Lung (tissue), 11 donors: ENCODE measurements at regions not wholly inside any gene's neighbourhood (a gene's known extent, or its start where the extent isn't known, plus 50 kb on each side); places are given as distances from the start of the nearest gene placed in this dataset.

Experiments
- ATAC-seq: fragments of 200-7000 bp; cut with Tn5 transposase; one replicate; pipeline ENCODE4 v1.9.1; 2020; ENCODE audit warnings: moderate number of reproducible peaks; ENCODE audit not compliant: insufficient read depth, low FRiP score
- DNase-seq, 3 donors: peaks; one replicate each; pipeline ENCODE4 v3.0.0-alpha.2; 2013 to 2017
- H3K27ac ChIP-seq, 2 donors: one replicate each; pipeline ENCODE4 v1.5.1; 2013; ENCODE audit warnings: mild to moderate bottlenecking in 2 of 2, moderate library complexity in 2 of 2, control low read depth in 1 of 2, inconsistent platforms in 1 of 2, low read depth in 1 of 2, low read length in 1 of 2
- H3K27me3 ChIP-seq, 3 donors: one replicate each; pipeline ENCODE4 v1.5.1; 2013; ENCODE audit warnings: low read length in 2 of 3; ENCODE audit not compliant: control insufficient read depth in 3 of 3, insufficient read depth in 3 of 3
- H3K36me3 ChIP-seq, 4 donors: one replicate each; pipeline ENCODE4 v1.5.1; 2013; ENCODE audit warnings: low read length in 4 of 4, mild to moderate bottlenecking in 1 of 4, moderate library complexity in 1 of 4; ENCODE audit not compliant: control insufficient read depth in 4 of 4, insufficient read depth in 4 of 4
- H3K4me1 ChIP-seq, 5 donors: one replicate each; pipeline ENCODE4 v1.5.1; 2013; ENCODE audit warnings: low read length in 5 of 5, mild to moderate bottlenecking in 2 of 5, moderate library complexity in 1 of 5; ENCODE audit not compliant: control insufficient read depth in 5 of 5, insufficient read depth in 5 of 5
- H3K4me3 ChIP-seq: one replicate; pipeline ENCODE4 v1.5.1; 2013; ENCODE audit warnings: mild to moderate bottlenecking, control low read depth, moderate library complexity
- H3K9ac ChIP-seq, 2 donors: one replicate each; pipeline ENCODE4 v1.5.1; 2013; ENCODE audit warnings: low read length in 2 of 2, control low read depth in 1 of 2; ENCODE audit not compliant: insufficient read depth in 1 of 2
- H3K9me3 ChIP-seq, 4 donors: one replicate each; pipeline ENCODE4 v1.5.1; 2013; ENCODE audit warnings: low read length in 3 of 4, mild to moderate bottlenecking in 1 of 4, moderate library complexity in 1 of 4; ENCODE audit not compliant: control insufficient read depth in 4 of 4, insufficient read depth in 3 of 4
- WGBS, 2 donors: extraction: QIAGEN DNeasy Blood & Tissue Kit; methylation state at CpG; one replicate each; pipeline ENCODE4 v1.1.7; 2013; 5-methylcytosine and 5-hydroxymethylcytosine counted together
- TF ChIP-seq, protein P1 (sequence below): IDR thresholded peaks from 2 replicates; pipeline ENCODE4 v1.5.1; 2012; ENCODE audit warnings: mild to moderate bottlenecking; ENCODE audit errors: control extremely low read depth, extremely low read depth
- donor health status: control.
- donor health status: control.
- donor health status: Bipolar disorder and iron deficiency.
- donor health status: healthy.
- donor health status: DM: yes; HTN: yes; CAD: no.

DNA sequence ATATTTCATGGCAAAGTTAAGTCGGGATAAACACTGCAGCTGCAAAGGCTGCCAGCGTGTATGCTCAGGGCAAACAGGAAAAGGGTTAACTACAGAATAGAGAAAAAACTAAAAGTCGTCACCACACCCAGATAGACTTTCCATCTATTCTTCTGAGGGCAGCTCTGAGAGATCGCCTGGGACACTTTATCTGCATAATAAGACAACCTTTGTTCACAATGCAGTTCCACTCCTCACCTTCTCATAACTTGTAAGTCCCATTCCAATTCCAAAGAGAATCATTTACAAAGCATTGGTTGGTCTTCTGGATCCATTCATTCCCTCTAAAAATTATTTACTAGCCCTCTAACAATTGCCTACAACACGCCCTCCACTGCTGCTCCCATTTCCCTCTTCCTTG, 437.4 kb downstream of the RND3 start:
- H3K36me3 ChIP-seq = no peaks in the 10 kb centered on the region
- 80 to 81% methylated on average over 5 of the region's 5 CpGs for WGBS, 2 donors
- TF ChIP-seq, protein P1, sequence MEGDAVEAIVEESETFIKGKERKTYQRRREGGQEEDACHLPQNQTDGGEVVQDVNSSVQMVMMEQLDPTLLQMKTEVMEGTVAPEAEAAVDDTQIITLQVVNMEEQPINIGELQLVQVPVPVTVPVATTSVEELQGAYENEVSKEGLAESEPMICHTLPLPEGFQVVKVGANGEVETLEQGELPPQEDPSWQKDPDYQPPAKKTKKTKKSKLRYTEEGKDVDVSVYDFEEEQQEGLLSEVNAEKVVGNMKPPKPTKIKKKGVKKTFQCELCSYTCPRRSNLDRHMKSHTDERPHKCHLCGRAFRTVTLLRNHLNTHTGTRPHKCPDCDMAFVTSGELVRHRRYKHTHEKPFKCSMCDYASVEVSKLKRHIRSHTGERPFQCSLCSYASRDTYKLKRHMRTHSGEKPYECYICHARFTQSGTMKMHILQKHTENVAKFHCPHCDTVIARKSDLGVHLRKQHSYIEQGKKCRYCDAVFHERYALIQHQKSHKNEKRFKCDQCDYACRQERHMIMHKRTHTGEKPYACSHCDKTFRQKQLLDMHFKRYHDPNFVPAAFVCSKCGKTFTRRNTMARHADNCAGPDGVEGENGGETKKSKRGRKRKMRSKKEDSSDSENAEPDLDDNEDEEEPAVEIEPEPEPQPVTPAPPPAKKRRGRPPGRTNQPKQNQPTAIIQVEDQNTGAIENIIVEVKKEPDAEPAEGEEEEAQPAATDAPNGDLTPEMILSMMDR = no peak
- no peak for DNase-seq
- H3K9me3 ChIP-seq = no peaks in the 10 kb centered on the region
- no peak overlapping the region for H3K27ac ChIP-seq
- H3K27me3 ChIP-seq = no peaks in the 10 kb centered on the region
- ATAC-seq = no peak
- no peak overlapping the region for H3K9ac ChIP-seq
- peaks cover 0 to 12% (median 0%) of the 10 kb centered on the region in 5 donors for H3K4me1 ChIP-seq
- H3K4me3 ChIP-seq = no peak overlapping the region

DNA sequence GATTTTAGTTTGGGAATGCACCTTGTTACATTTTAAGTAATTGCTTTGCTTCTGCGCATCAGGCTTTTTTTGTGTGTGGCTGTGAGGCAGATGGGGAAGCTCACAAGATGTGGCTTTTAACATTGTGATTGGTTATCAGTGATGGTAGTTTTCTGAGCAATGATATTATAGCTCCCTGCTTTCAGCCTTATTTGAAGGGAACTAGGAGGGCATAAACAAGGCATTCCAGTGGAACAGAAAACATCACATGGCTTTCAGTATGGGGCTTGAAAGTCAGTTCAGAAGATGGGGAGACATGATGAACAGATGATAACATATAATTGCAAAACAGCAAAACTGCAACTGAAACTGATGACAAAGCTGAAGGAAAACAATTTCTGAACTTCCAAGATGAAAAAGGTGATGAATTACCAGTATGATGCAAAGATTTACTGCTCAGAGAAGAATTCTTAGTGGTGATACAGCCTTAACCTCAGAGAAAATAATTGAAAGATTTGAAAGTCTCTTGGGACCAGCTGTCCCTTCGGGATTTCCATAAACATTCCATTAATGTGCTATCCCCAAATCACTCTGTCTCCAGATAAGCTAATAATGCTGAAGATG, 439.7 kb downstream of the RND3 start:
- Histone ChIP-seq H3K9ac (no peak overlapping the region), H3K4me1 (peaks cover 0 to 15% (median 2%) of the 10 kb centered on the region in 5 donors), H3K27ac (no peak overlapping the region), H3K4me3 (no peak overlapping the region), H3K9me3 (no peaks in the 10 kb centered on the region), H3K27me3 (no peaks in the 10 kb centered on the region), H3K36me3 (no peaks in the 10 kb centered on the region)
- TF ChIP-seq, protein P1 = no peak
- WGBS, 2 donors = 87 to 93% methylated on average over 2 of the region's 2 CpGs
- no peak for DNase-seq
- ATAC-seq = no peak

DNA sequence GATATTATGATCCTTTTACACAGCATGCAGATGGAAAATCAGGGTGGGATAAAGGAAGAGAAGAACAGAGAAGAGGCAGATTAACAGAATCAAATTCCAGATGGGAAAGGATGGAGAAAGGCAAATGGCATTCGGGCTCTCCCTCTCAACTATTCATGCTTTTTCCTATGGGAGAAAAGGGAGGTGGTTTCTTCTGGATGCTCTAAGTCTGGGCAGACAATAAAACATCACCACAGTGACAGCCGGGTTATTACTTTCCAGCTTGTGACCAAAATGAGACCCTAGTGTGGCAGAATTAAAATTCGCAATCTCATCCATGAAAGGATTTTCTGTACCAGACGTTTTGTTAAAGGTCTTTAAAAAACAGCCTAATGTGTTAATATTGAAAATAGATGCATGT, 440.7 kb downstream of the RND3 start:
- Histone ChIP-seq H3K36me3 (no peaks in the 10 kb centered on the region), H3K9ac (no peak overlapping the region), H3K4me1 (peaks cover 0 to 24% (median 11%) of the 10 kb centered on the region in 5 donors), H3K27me3 (no peaks in the 10 kb centered on the region), H3K27ac (no peak overlapping the region), H3K9me3 (peaks cover 0 to 4% (median 0%) of the 10 kb centered on the region in 4 donors), H3K4me3 (no peak overlapping the region)
- 90 to 91% methylated on average over 4 of the region's 4 CpGs for WGBS, 2 donors
- ATAC-seq (no peak), DNase-seq (no peak)
- TF ChIP-seq, protein P1 = no peak

DNA sequence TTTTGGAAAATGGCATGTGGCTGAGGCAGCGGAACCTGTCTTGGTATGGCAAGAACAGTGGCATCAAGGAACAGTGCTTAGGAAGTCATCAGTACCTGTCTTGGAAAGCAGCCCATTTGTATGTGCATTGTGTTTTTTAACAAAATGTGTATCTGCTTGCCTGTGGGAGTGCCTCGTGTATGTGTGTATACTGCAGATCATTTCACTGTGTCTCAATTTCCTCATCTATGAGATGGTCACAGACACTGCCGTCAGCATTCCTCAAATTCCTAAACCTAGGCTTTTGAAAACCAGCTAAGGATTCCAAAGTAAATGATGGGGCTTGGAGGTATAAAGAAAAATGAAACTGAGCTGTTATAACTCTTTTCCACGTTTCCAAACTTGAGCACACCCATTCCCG, 441.3 kb downstream of the RND3 start:
- Histone ChIP-seq H3K9me3 (peaks cover 0 to 4% (median 0%) of the 10 kb centered on the region in 4 donors), H3K27me3 (no peaks in the 10 kb centered on the region), H3K4me1 (peaks cover 0 to 30% (median 14%) of the 10 kb centered on the region in 5 donors), H3K9ac (no peak overlapping the region), H3K27ac (no peak overlapping the region), H3K36me3 (no peaks in the 10 kb centered on the region), H3K4me3 (no peak overlapping the region)
- TF ChIP-seq, protein P1 = no peak
- WGBS, 2 donors = 72 to 82% methylated on average over 5 of the region's 5 CpGs
- DNase-seq (no peak), ATAC-seq (no peak)
